GM12878 (cell line): ENCODE measurements at regions not wholly inside any gene's neighbourhood (a gene's known extent, or its start where the extent isn't known, plus 50 kb on each side); places are given as distances from the start of the nearest gene placed in this dataset.

Experiments used
- BCL3 ChIP-seq: IDR thresholded peaks from 2 replicates; pipeline ENCODE4 v1.6.1; 2011; ENCODE audit warnings: borderline replicate concordance, low read depth, mild to moderate bottlenecking, moderate library complexity, low read length; ENCODE audit not compliant: insufficient read depth, poor library complexity, severe bottlenecking
- CTCF ChIP-seq, 3 experiments: IDR thresholded peaks in 2 of 3; conservative IDR thresholded peaks in 1 of 3; 2 replicates each; pipeline ENCODE4 v1.5.1; 2011; ENCODE audit warnings: low read depth in 3 of 3, low read length in 3 of 3, mild to moderate bottlenecking in 3 of 3, control low read depth in 2 of 3, moderate library complexity in 2 of 3, inconsistent platforms in 1 of 3, mixed read lengths in 1 of 3; ENCODE audit not compliant: control insufficient read depth in 2 of 3, insufficient read depth in 1 of 3; ENCODE audit errors: extremely low read depth in 1 of 3
- E4F1 ChIP-seq: fragments of 450-650 bp; IDR thresholded peaks from 2 replicates; pipeline ENCODE4 v1.6.1; 2018; ENCODE audit warnings: borderline replicate concordance, mild to moderate bottlenecking; ENCODE audit not compliant: partially characterized antibody
- ELK1 ChIP-seq: IDR thresholded peaks from 2 replicates; pipeline ENCODE4 v1.6.1; 2012; ENCODE audit warnings: low read depth, low read length, improper control_type of control experiment
- EP300 ChIP-seq, 2 experiments: fragments of 150-350 bp in 1 of 2; IDR thresholded peaks; 2 replicates each; pipeline ENCODE4 v1.6.1; 2011 to 2012; ENCODE audit warnings: low read depth in 2 of 2, low read length in 2 of 2, borderline replicate concordance in 1 of 2, improper control_type of control experiment in 1 of 2, inconsistent platforms in 1 of 2; ENCODE audit not compliant: control insufficient read depth in 1 of 2
- EZH2 ChIP-seq: IDR thresholded peaks from 2 replicates; pipeline ENCODE4 v1.6.1; 2012; ENCODE audit warnings: low read depth, mild to moderate bottlenecking, control low read depth, inconsistent platforms, low read length, borderline replicate concordance; ENCODE audit not compliant: control insufficient read depth
- GABPA ChIP-seq: IDR thresholded peaks from 2 replicates; pipeline ENCODE4 v1.6.1; 2014; ENCODE audit warnings: antibody characterized with exemption, low read depth, mild to moderate bottlenecking, inconsistent platforms
- JUND ChIP-seq: IDR thresholded peaks from 2 replicates; pipeline ENCODE4 v1.6.1; 2012; ENCODE audit warnings: low read depth, mild to moderate bottlenecking, low read length, improper control_type of control experiment, moderate library complexity
- POLR2AphosphoS2 ChIP-seq: IDR thresholded peaks from 2 replicates; pipeline ENCODE4 v1.6.1; 2011; ENCODE audit warnings: low read depth, mild to moderate bottlenecking, low read length, improper control_type of control experiment, moderate library complexity
- REST ChIP-seq: IDR thresholded peaks from 2 replicates; pipeline ENCODE4 v1.6.1; 2012; ENCODE audit warnings: mild to moderate bottlenecking, low read depth, low read length
- SIN3A ChIP-seq: IDR thresholded peaks from 2 replicates; pipeline ENCODE4 v1.6.1; 2012; ENCODE audit warnings: low read depth, low read length, improper control_type of control experiment
- SRF ChIP-seq, 2 experiments: IDR thresholded peaks; 2 replicates each; pipeline ENCODE4 v1.6.1; 2011; ENCODE audit warnings: low read depth in 2 of 2, low read length in 2 of 2, mild to moderate bottlenecking in 1 of 2, moderate library complexity in 1 of 2
- ZNF592 ChIP-seq: fragments of 450-650 bp; IDR thresholded peaks from 2 replicates; pipeline ENCODE4 v1.6.1; 2017; ENCODE audit warnings: mild to moderate bottlenecking, moderate library complexity

- no peak for TF ChIP-seq CTCF (IDR thresholded peaks at IDR 0.05 in 2 of 3, conservative IDR thresholded peaks at IDR 0.05 in 1 of 3; ENCODE audit: control insufficient read depth in 2 of 3, extremely low read depth in 1 of 3, insufficient read depth in 1 of 3, low read depth in 3 of 3, low read length in 3 of 3)
- no peak for TF ChIP-seq EP300 (IDR thresholded peaks at IDR 0.05; ENCODE audit: borderline replicate concordance in 1 of 2, control insufficient read depth in 1 of 2, low read depth in 2 of 2, low read length in 2 of 2)
- no peak for TF ChIP-seq EZH2
- TF ChIP-seq E4F1, result no peak
- no peak for TF ChIP-seq REST
- TF ChIP-seq GABPA, result no peak
- TF ChIP-seq POLR2AphosphoS2, result no peak
- no peak for TF ChIP-seq BCL3
- TF ChIP-seq ELK1, result no peak
- no peak for TF ChIP-seq SRF (IDR thresholded peaks at IDR 0.05; ENCODE audit: low read depth in 2 of 2, low read length in 2 of 2)
- TF ChIP-seq JUND, result no peak
- no peak for TF ChIP-seq ZNF592
- TF ChIP-seq SIN3A, result no peak
Observed at GRCh38 chr2:152910970-152911369, 192.6 kb downstream of the ARL6IP6 start.
